AML-193 (cell line): ENCODE measurements at regions not wholly inside any gene's neighbourhood (a gene's known extent, or its start where the extent isn't known, plus 50 kb on each side); places are given as distances from the start of the nearest gene placed in this dataset.
"Not testable (repeated sequence)": the region's sequence is repeated elsewhere in the genome, so short reads cannot be mapped to it uniquely, and the experiment has no call there.

Experiments
- DNase-seq, 2 experiments: peaks; one replicate each; lab custom pipeline; 2025; lab: John Stamatoyannopoulos, UW

- DNase-seq: no peak
Observed at GRCh38 chr11:44361813-44362212, 51.9 kb upstream of the ALX4 start.

DNA sequence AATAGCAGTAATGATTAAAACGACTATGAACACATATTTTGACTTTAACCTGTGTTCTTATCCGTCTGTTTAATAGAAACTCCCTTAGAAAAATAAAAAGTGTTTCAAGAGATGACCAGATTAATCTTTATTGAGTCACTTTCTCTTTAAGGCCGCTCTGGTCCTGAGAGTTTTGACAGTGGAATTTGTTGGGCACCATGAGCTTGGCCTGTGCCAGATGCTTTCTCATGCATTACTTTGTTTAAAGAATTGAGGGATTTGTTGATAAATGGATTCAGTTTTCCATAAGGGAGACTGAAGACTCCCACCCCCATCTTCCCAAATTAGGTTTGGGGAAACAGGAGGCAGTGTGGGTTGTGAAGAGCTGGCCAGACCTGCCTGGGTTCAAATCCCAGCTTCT is 53.2 kb upstream of the ALX4 start:
- DNase-seq: no peak

GRCh38 chr11:44364596-44364995 is 54.7 kb upstream of the ALX4 start:
- no peak for DNase-seq

DNA sequence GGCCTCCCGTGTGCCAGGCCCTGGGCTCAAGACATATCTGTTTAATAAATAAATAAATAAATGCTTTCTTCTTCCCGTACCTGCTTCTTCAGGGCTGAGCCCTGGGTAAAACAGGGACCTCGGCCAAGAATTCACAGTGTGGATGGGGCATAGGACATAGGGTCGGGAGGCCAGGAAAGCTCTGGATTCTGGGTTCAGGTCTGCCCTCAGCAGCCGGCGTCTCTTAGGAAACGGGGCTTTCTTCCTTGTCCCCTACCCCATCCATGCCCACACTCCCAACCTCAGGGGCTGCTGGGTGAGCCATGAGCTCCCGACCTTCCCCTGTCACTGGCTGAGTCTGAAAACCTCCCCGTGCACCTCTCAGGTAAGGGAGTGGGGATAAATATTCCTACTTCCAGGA is 55.7 kb upstream of the ALX4 start:
- no peak for DNase-seq

GRCh38 chr11:44366026-44366425 is 56.1 kb upstream of the ALX4 start:
- no peak for DNase-seq

GRCh38 chr11:44366741-44367140 is 56.8 kb upstream of the ALX4 start:
- no peak for DNase-seq

GRCh38 chr11:44367452-44367851 is 57.5 kb upstream of the ALX4 start:
- DNase-seq: no peak

DNA sequence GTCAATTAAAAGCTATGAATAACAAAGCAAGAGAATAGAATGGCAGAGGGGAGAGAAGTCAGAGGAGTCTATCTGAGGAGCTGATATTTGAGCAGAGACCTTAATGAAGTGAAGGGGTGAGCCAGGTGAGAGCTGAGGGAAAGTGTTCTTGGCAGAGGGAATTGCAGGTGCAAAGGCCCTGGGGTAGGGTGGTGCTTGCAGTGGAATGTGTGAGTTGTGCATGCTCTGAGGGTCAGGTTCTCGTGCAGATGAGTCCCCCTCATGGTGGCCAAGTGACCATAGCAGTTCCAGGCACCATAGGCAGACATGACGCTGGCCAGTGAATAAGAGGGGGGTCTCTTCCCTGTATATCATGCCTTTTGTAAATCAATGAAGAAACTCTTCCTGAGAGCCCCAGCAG is 58.9 kb upstream of the ALX4 start:
- DNase-seq: no peak

GRCh38 chr11:44371042-44371441 is 61.1 kb upstream of the ALX4 start:
- DNase-seq: not testable (repeated sequence)

DNA sequence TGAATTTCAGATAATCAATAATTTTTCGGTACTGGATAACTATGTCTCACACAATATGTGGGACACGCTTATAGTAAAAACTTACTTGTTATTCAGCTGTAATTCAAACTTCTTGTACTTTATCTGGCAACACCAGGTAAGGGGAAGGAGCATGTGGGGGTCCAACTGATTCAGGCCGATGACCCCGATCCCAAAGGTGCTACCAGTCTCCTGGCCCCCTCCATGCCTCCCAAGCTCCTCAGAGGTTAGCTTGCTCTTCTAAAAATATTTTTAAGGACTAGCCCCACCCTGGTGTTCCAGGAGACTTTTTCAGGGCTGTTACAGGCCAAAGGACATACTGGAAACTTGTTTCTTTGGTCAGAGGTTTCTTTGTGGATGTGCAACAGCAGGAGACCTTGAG is 61.8 kb upstream of the ALX4 start:
- no peak for DNase-seq

- DNase-seq: no peak
Observed at GRCh38 chr11:44372989-44373388, 63.0 kb upstream of the ALX4 start.

DNA sequence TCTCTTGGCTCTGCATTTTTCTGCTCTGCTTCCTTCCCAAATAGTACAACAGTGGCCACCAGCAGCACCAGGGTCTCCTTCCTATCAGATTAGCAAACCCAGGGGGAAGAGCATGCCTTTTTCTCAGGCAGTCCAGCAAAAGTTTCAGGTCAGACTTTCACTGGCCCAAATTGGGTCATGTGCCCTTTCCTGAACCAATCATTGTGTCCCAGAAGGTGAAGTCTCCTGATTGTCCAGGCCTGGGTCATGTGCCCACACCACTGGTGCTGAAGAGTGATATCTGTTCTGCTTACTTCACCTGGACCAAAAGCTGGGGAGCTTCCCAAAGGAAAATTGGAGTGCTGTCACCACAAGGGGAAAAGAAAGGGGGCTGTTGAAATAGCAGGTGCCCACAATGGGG is 64.1 kb upstream of the ALX4 start:
- no peak for DNase-seq

DNA sequence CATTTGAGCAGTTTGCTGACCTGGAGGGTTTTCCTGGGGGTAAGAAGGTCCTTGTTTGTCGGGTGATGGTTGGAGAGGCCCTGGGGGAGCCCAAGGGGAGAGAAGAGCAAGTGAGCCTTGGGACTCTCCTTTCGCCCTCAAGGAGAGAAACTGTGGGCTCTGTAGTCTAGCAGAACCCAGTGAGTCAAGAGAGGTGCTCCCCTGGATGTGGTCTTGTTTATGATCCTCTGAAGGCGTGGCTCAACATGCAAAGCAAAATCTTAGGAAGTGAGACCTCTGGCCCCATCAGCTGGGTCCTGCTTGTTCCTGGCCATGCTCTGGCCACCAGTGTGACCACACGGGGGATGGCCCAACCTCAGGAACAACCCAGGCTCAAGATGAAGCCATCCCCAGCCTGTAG is 66.5 kb upstream of the ALX4 start:
- no peak for DNase-seq

DNA sequence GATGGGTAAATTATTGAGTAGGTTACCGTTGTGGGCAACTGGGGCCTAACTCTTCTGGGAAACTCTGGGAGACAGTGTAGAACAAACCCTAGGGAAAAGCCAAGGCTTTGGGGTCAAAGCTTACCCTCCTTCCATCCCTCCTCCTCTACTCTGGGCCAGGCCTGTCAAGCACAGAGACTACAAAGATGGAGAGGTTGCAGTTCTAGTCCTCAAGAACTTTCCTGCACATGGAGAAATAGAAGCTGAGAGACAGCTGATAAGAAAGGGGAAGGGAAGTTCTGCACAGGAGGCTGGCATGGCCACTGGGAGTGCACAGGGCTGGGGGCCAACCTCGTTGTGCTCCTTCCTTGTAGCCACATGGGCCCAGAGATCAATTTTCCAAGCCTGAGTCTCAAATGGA is 67.2 kb upstream of the ALX4 start:
- no peak for DNase-seq

- DNase-seq: no peak
Observed at GRCh38 chr11:44377914-44378321, 68.0 kb upstream of the ALX4 start.

GRCh38 chr11:44379141-44380008 is 69.4 kb upstream of the ALX4 start:
- DNase-seq: no peak

GRCh38 chr11:44380009-44380313 is 70.0 kb upstream of the ALX4 start:
- DNase-seq: no peak

GRCh38 chr11:44380820-44381219 is 70.9 kb upstream of the ALX4 start:
- DNase-seq: no peak

DNA sequence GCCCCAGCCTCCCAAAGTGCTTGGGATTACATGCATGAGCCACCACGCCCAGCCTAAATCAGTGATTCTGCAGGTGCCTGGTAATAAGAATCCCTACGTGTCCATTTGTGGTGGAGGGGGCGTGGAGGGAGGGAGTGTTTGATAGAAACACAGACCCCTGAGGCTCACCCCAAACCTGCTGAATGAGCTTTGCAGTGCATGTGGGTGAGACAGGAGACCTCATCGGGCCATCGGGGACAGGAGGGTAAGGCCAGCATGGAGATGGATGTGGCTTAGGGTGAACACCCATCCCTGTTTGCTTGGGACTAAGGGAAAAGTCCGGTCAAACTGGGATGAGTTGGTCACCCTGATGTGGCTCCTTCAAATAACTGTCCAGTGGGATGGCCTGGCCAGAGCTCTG is 71.3 kb upstream of the ALX4 start:
- no peak for DNase-seq

DNA sequence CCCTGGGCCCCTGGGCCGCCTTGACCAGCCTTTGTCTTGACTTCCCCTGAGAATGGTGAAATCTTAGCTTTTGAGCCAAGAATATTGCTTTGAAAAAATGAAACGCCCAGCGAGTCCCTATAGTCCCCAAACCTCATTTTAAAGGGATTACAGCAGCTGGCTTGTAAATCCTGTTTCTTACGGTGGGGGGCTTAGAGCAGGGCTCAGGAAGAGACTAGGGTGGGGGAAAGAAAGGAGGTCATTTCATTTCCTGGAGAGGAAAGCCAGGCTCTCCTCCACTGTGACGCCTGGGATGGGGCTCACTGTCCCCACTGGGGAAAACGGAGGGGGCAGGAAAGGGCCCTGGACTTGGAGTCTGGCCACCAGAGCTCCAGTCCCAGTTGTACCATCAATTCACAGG is 72.2 kb upstream of the ALX4 start:
- DNase-seq: no peak

GRCh38 chr11:44382656-44383240 is 72.8 kb upstream of the ALX4 start:
- DNase-seq: no peak

GRCh38 chr11:44383246-44383645 is 73.3 kb upstream of the ALX4 start:
- no peak for DNase-seq

DNA sequence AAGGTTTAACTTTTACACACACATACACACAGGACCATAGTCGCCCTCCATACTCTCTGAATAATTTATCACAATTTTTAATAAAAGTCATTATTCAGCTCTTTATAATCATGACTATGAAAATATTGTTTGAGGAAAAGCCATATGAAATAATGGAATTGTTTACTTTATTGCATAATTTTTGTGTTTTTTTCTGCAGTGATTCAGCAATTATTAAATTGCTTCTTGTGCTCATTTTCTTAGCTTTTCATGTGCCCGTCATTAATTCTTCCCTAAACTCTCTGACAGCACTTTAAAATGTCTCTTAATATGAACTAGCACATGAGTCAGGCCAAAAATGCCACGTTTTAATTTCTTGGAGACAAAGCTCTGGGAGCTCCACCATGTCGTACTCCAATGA is 77.5 kb upstream of the ALX4 start:
- no peak for DNase-seq

- DNase-seq: no peak
Observed at GRCh38 chr11:44387825-44388224, 77.9 kb upstream of the ALX4 start.
